B cell (primary cell): ENCODE measurements at regions not wholly inside any gene's neighbourhood (a gene's known extent, or its start where the extent isn't known, plus 50 kb on each side); places are given as distances from the start of the nearest gene placed in this dataset.

Experiments used
- ATAC-seq: fragments of 200-7000 bp; cut with Tn5 transposase; one replicate; pipeline ENCODE4 v1.10.0; 2021; ENCODE audit warnings: low read depth, mild to moderate bottlenecking, moderate number of reproducible peaks, moderate library complexity
- CTCF ChIA-PET: fragments of 350-600 bp; sonication (Branson Sonifier 250); formaldehyde crosslinking; loops from one replicate; lab custom pipeline; 2021; ENCODE audit warnings: antibody characterized with exemption, inconsistent platforms; lab: Charles Lee
- POLR2A ChIA-PET: fragments of 350-600 bp; sonication (Branson Sonifier 250); formaldehyde crosslinking; loops from one replicate; lab custom pipeline; 2021; ENCODE audit warnings: antibody characterized with exemption; lab: Charles Lee
- DNase-seq: peaks from one replicate; pipeline ENCODE4 v3.0.0; 2013
- H2AFZ ChIP-seq: 2 replicates; pipeline ENCODE4 v1.6.1; 2012; ENCODE audit warnings: mild to moderate bottlenecking, low read depth, low read length; ENCODE audit not compliant: insufficient read depth, poor library complexity, severe bottlenecking
- H3K27ac ChIP-seq, 2 donors: 1 replicate in 1 of 2; 2 replicates in 1 of 2; pipeline ENCODE4 v1.5.1; 2012 to 2013; ENCODE audit warnings: low read length in 2 of 2, mild to moderate bottlenecking in 2 of 2, moderate library complexity in 1 of 2
- H3K27me3 ChIP-seq, 4 experiments: fragments of 200-600 bp in 1 of 4; sonication (generic) in 1 of 4; replicated peaks in 1 of 4; 1 replicate in 2 of 4; 2 replicates in 2 of 4; pipeline versions ENCODE4 v1.6.1 to v1.7.0; 2013 to 2016; ENCODE audit warnings: low read length in 3 of 4, mild to moderate bottlenecking in 2 of 4, mixed read lengths in 1 of 4, moderate library complexity in 1 of 4; ENCODE audit not compliant: insufficient read depth in 4 of 4, control insufficient read depth in 3 of 4; ENCODE audit errors: control extremely low read depth in 1 of 4
- H3K36me3 ChIP-seq, 2 experiments: replicated peaks in 1 of 2; 1 replicate in 1 of 2; 2 replicates in 1 of 2; pipeline versions ENCODE4 v1.6.1 to v1.7.1; 2013; ENCODE audit warnings: low read length in 1 of 2; ENCODE audit not compliant: insufficient read depth in 2 of 2, control insufficient read depth in 1 of 2; ENCODE audit errors: control extremely low read depth in 1 of 2, extremely low read depth in 1 of 2
- H3K4me1 ChIP-seq, 2 donors: fragments of 200-600 bp in 1 of 2; sonication (generic) in 1 of 2; 1 replicate in 1 of 2; 2 replicates in 1 of 2; pipeline versions ENCODE4 v1.5.1 to v1.6.1; 2013 to 2017; ENCODE audit warnings: low read length in 2 of 2; ENCODE audit not compliant: control insufficient read depth in 2 of 2, insufficient read depth in 2 of 2
- H3K4me2 ChIP-seq: replicated peaks from 2 replicates; pipeline ENCODE3; 2012; ENCODE audit warnings: mild to moderate bottlenecking, low read depth, low read length; ENCODE audit not compliant: poor library complexity, severe bottlenecking
- H3K4me3 ChIP-seq, 5 experiments: fragments of 200-600 bp in 1 of 5; sonication (generic) in 1 of 5; 1 replicate in 3 of 5; 2 replicates in 2 of 5; pipeline versions ENCODE4 v1.5.1 to v1.7.0; 2011 to 2016; ENCODE audit warnings: low read length in 4 of 5, mild to moderate bottlenecking in 4 of 5, low read depth in 2 of 5, control low read depth in 1 of 5, moderate library complexity in 1 of 5; ENCODE audit not compliant: insufficient read depth in 1 of 5; ENCODE audit errors: control extremely low read depth in 1 of 5, extremely low read depth in 1 of 5
- H3K79me2 ChIP-seq: fragments of 200-600 bp; sonication (generic); one replicate; pipeline ENCODE4 v1.6.0; 2016; ENCODE audit warnings: low read length; ENCODE audit not compliant: control insufficient read depth, insufficient read depth
- H3K9ac ChIP-seq: fragments of 200-600 bp; sonication (generic); 2 replicates; pipeline ENCODE4 v1.6.1; 2017; ENCODE audit warnings: mild to moderate bottlenecking, low read length, moderate library complexity
- H3K9me3 ChIP-seq, 3 donors: one replicate each; pipeline versions ENCODE4 v1.6.1 to v1.7.1; 2013; ENCODE audit warnings: low read length in 2 of 3; ENCODE audit not compliant: control insufficient read depth in 2 of 3, insufficient read depth in 1 of 3; ENCODE audit errors: control extremely low read depth in 1 of 3
- H4K20me1 ChIP-seq: 2 replicates; pipeline ENCODE4 v1.6.0; 2012; ENCODE audit warnings: mild to moderate bottlenecking, low read length; ENCODE audit not compliant: insufficient read depth, control insufficient read depth, poor library complexity, severe bottlenecking
- H3K27ac Mint-ChIP-seq: one replicate; pipeline ENCODE4 v1.8.0; 2021; ENCODE audit warnings: mixed read lengths
- H3K27me3 Mint-ChIP-seq: one replicate; pipeline ENCODE4 v1.8.0; 2021; ENCODE audit warnings: mixed read lengths
- H3K4me1 Mint-ChIP-seq: one replicate; pipeline ENCODE4 v1.8.0; 2021; ENCODE audit warnings: mixed read lengths
- H3K4me3 Mint-ChIP-seq: one replicate; pipeline ENCODE4 v1.8.0; 2021; ENCODE audit warnings: mixed read lengths
- H3K9me3 Mint-ChIP-seq: one replicate; pipeline ENCODE4 v1.8.0; 2022; ENCODE audit warnings: mixed read lengths; ENCODE audit not compliant: insufficient read depth
- EZH2 ChIP-seq: IDR thresholded peaks from 2 replicates; pipeline ENCODE4 v1.6.1; 2012; ENCODE audit warnings: borderline replicate concordance, low read depth, mild to moderate bottlenecking, moderate library complexity, low read length; ENCODE audit not compliant: insufficient read depth, poor library complexity, severe bottlenecking
- WGBS: methylation state at CpG from one replicate; pipeline ENCODE4 v1.1.5; 2013; ENCODE audit warnings: missing lambda C conversion rate; ENCODE audit not compliant: insufficient coverage; 5-methylcytosine and 5-hydroxymethylcytosine counted together
- intact Hi-C: fragments of 100-400 bp; cut with micrococcal nuclease; formaldehyde crosslinking; loops from one replicate; pipeline ENCODE4 v1.10.0; 2022
- TF ChIP-seq, protein P1 (sequence below): fragments of 200-600 bp; IDR thresholded peaks from one replicate; pipeline ENCODE4 v1.8.0; 2022; ENCODE audit warnings: antibody characterized with exemption, mild to moderate bottlenecking

DNA sequence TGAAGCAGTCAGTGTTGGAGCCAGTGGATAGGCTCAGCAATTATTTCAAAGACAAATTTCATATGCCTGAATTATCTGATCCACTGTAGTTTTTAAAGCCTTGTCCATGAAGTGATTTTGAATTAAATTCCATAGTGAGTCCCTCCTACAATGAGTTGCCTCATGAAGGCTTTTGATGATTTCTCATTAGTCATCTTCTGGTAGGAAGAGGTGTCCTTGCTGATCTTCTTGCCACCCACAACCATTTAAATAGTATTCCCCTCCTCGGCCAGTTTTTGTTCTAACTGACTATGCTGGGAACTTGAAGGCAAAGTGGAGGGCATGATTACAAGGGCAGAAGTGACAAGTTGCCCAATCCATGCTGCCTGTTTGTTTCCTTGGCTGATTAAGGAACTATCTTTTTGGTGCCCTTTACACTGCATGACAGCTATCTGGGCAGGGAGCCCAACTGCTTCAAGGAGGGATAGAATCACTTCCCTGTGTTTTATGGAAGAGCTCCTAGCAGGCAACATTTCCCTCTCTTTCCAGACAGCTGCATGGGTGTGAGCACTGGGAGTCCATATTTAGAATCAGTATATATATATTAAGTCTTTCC lies 617.5 kb downstream of the ZPLD1 start:
- ChIA-PET CTCF (no interaction called here), POLR2A (no interaction called here)
- H3K4me3 Mint-ChIP-seq: no peak overlapping the region
- Histone ChIP-seq H3K27ac (no peak overlapping the region), H3K9me3 (no peaks in the 10 kb centered on the region), H3K4me2 (no peak overlapping the region), H3K4me3 (no peak overlapping the region), H4K20me1 (no peaks in the 10 kb centered on the region), H3K9ac (no peak overlapping the region), H3K27me3 (no peaks in the 10 kb centered on the region), H2AFZ (no peak overlapping the region), H3K36me3 (no peaks in the 10 kb centered on the region), H3K79me2 (no peaks in the 10 kb centered on the region), H3K4me1 (no peaks in the 10 kb centered on the region)
- H3K9me3 Mint-ChIP-seq: no peaks in the 10 kb centered on the region
- H3K4me1 Mint-ChIP-seq: no peaks in the 10 kb centered on the region
- no peak overlapping the region for H3K27ac Mint-ChIP-seq
- DNase-seq (no peak), ATAC-seq (no peak)
- no peak for TF ChIP-seq EZH2
- TF ChIP-seq, protein P1, sequence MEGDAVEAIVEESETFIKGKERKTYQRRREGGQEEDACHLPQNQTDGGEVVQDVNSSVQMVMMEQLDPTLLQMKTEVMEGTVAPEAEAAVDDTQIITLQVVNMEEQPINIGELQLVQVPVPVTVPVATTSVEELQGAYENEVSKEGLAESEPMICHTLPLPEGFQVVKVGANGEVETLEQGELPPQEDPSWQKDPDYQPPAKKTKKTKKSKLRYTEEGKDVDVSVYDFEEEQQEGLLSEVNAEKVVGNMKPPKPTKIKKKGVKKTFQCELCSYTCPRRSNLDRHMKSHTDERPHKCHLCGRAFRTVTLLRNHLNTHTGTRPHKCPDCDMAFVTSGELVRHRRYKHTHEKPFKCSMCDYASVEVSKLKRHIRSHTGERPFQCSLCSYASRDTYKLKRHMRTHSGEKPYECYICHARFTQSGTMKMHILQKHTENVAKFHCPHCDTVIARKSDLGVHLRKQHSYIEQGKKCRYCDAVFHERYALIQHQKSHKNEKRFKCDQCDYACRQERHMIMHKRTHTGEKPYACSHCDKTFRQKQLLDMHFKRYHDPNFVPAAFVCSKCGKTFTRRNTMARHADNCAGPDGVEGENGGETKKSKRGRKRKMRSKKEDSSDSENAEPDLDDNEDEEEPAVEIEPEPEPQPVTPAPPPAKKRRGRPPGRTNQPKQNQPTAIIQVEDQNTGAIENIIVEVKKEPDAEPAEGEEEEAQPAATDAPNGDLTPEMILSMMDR: no peak
- no CpG with 5 or more reads among the region's 1 CpG for WGBS
- no peaks in the 10 kb centered on the region for H3K27me3 Mint-ChIP-seq
- intact Hi-C loops: no loop called here

DNA sequence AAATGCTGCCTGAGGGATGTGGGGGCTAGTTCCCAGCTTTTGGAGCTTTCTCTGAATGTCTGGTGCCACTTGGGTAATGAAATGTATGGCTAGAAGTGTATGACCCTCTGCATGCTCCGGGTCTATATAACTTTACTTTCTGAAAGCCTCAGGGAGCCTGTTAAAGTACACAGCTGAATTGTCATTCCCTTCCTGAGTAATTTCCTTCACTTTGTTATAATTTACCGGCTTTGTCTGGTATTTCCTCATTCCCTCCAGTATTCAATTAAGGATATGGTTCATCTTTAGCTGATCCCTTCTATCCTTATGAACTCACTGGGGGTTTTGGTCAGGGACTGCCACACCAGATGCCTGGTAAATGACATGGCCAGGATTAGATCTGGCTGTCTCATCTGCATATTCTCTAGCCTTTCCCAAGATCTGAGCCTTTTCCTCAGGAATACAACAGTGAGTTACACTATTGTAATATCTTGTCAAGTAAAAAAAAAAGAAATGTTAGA lies 620.3 kb downstream of the ZPLD1 start:
- no peaks in the 10 kb centered on the region for H3K9me3 ChIP-seq
- TF ChIP-seq EZH2: no peak
- TF ChIP-seq, protein P1: no peak
- no peaks in the 10 kb centered on the region for H3K27me3 ChIP-seq
- ATAC-seq: no peak
- Mint-ChIP-seq H3K4me1 (no peaks in the 10 kb centered on the region), H3K4me3 (no peak overlapping the region), H3K27me3 (no peaks in the 10 kb centered on the region), H3K9me3 (no peaks in the 10 kb centered on the region), H3K27ac (no peak overlapping the region)
- no peaks in the 10 kb centered on the region for H3K36me3 ChIP-seq
- ChIA-PET CTCF (no interaction called here), POLR2A (no interaction called here)
- no peak overlapping the region for H3K9ac ChIP-seq
- no peaks in the 10 kb centered on the region for H3K79me2 ChIP-seq
- H4K20me1 ChIP-seq: no peaks in the 10 kb centered on the region
- H3K27ac ChIP-seq: no peak overlapping the region
- no peak overlapping the region for H3K4me3 ChIP-seq
- no peak overlapping the region for H3K4me2 ChIP-seq
- H3K4me1 ChIP-seq: no peaks in the 10 kb centered on the region
- intact Hi-C loops: no loop called here
- no peak for DNase-seq
- WGBS: no CpG with 5 or more reads among the region's 2 CpGs
- no peak overlapping the region for H2AFZ ChIP-seq
